Hepatocyte (in vitro differentiated cells): ENCODE measurements at regions not wholly inside any gene's neighbourhood (a gene's known extent, or its start where the extent isn't known, plus 50 kb on each side); places are given as distances from the start of the nearest gene placed in this dataset.

Experiments used
- EZH2 ChIP-seq: fragments of 200-600 bp; sonication (generic); IDR thresholded peaks from 2 replicates; pipeline ENCODE4 v1.6.1; 2016; ENCODE audit warnings: antibody characterized with exemption, mild to moderate bottlenecking, borderline replicate concordance
- TF ChIP-seq, protein P1 (sequence below): fragments of 200-600 bp; sonication (generic); IDR thresholded peaks from 2 replicates; pipeline ENCODE4 v1.5.1; 2016; ENCODE audit warnings: antibody characterized with exemption, mild to moderate bottlenecking; ENCODE audit not compliant: poor library complexity

DNA sequence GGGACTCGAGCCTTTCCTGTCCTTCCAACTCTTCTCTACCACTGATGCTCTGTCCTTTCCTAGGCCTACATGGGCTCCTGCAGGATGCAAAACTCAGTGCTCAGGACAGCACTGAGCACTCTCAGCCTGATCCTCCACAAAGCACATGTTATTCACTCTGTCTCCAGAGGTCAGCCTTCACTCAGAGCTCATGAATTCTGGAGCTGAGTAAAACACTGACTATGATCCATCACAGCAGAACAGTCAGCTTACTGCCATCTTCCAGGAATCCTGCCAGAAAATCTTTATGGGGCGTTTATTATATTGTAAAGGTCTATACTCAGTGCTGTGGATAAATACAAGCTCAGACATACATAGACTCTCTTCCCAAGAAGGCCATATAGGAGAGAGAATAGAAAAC is 121.5 kb upstream of the CPEB2 start:
- TF ChIP-seq EZH2: no peak
- TF ChIP-seq, protein P1, sequence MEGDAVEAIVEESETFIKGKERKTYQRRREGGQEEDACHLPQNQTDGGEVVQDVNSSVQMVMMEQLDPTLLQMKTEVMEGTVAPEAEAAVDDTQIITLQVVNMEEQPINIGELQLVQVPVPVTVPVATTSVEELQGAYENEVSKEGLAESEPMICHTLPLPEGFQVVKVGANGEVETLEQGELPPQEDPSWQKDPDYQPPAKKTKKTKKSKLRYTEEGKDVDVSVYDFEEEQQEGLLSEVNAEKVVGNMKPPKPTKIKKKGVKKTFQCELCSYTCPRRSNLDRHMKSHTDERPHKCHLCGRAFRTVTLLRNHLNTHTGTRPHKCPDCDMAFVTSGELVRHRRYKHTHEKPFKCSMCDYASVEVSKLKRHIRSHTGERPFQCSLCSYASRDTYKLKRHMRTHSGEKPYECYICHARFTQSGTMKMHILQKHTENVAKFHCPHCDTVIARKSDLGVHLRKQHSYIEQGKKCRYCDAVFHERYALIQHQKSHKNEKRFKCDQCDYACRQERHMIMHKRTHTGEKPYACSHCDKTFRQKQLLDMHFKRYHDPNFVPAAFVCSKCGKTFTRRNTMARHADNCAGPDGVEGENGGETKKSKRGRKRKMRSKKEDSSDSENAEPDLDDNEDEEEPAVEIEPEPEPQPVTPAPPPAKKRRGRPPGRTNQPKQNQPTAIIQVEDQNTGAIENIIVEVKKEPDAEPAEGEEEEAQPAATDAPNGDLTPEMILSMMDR: no peak
